ENCODE measurements at regions not wholly inside any gene's neighbourhood (a gene's known extent, or its start where the extent isn't known, plus 50 kb on each side); places are given as distances from the start of the nearest gene placed in this dataset.

GRCh38 chr11:95508219-95508890, 277.4 kb upstream of the SESN3 start:
- no peaks in the 10 kb centered on the region for H3K27me3 ChIP-seq (ENCODE audit: control insufficient read depth in 1 of 2, insufficient read depth in 2 of 2, low read length in 2 of 2)
- H3K4me3 ChIP-seq (ENCODE audit: low read depth in 1 of 2, low read length in 2 of 2): no peak overlapping the region
- peaks cover 14% of the 10 kb centered on the region for H3K4me1 ChIP-seq (ENCODE audit: insufficient read depth, low read length)
- no peaks in the 10 kb centered on the region for H3K36me3 ChIP-seq (ENCODE audit: insufficient read depth, low read length)
- no peak overlapping the region for H3K9ac ChIP-seq (ENCODE audit: low read length)
- H3K9me3 ChIP-seq (ENCODE audit: low read length): no peaks in the 10 kb centered on the region
- H3K27ac ChIP-seq (ENCODE audit: low read depth, low read length): no peak overlapping the region

GRCh38 chr11:95507794-95508193, 276.8 kb upstream of the SESN3 start:
- Histone ChIP-seq H3K27me3 (ENCODE audit: control insufficient read depth in 1 of 2, insufficient read depth in 2 of 2, low read length in 2 of 2) (no peaks in the 10 kb centered on the region), H3K9me3 (ENCODE audit: low read length) (no peaks in the 10 kb centered on the region), H3K27ac (ENCODE audit: low read depth, low read length) (no peak overlapping the region), H3K4me1 (ENCODE audit: insufficient read depth, low read length) (peaks cover 8% of the 10 kb centered on the region), H3K4me3 (ENCODE audit: low read depth in 1 of 2, low read length in 2 of 2) (no peak overlapping the region), H3K9ac (ENCODE audit: low read length) (no peak overlapping the region), H3K36me3 (ENCODE audit: insufficient read depth, low read length) (no peaks in the 10 kb centered on the region)

- H3K9ac ChIP-seq (ENCODE audit: low read length): no peak overlapping the region
- H3K4me3 ChIP-seq (ENCODE audit: low read depth in 1 of 2, low read length in 2 of 2): no peak overlapping the region
- no peak overlapping the region for H3K27ac ChIP-seq (ENCODE audit: low read depth, low read length)
- H3K36me3 ChIP-seq (ENCODE audit: insufficient read depth, low read length): no peaks in the 10 kb centered on the region
- H3K9me3 ChIP-seq (ENCODE audit: low read length): no peaks in the 10 kb centered on the region
- H3K4me1 ChIP-seq (ENCODE audit: insufficient read depth, low read length): no peaks in the 10 kb centered on the region
- H3K27me3 ChIP-seq (ENCODE audit: control insufficient read depth in 1 of 2, insufficient read depth in 2 of 2, low read length in 2 of 2): no peaks in the 10 kb centered on the region
Observed at GRCh38 chr11:95506777-95507176, 275.8 kb upstream of the SESN3 start.

GRCh38 chr11:95505927-95506426, 275.0 kb upstream of the SESN3 start:
- Histone ChIP-seq H3K27ac (ENCODE audit: low read depth, low read length) (no peak overlapping the region), H3K27me3 (ENCODE audit: control insufficient read depth in 1 of 2, insufficient read depth in 2 of 2, low read length in 2 of 2) (no peaks in the 10 kb centered on the region), H3K4me3 (ENCODE audit: low read depth in 1 of 2, low read length in 2 of 2) (no peak overlapping the region), H3K4me1 (ENCODE audit: insufficient read depth, low read length) (no peaks in the 10 kb centered on the region), H3K9ac (ENCODE audit: low read length) (no peak overlapping the region), H3K36me3 (ENCODE audit: insufficient read depth, low read length) (no peaks in the 10 kb centered on the region), H3K9me3 (ENCODE audit: low read length) (no peaks in the 10 kb centered on the region)

- H3K9ac ChIP-seq (ENCODE audit: low read length): no peak overlapping the region
- H3K27ac ChIP-seq (ENCODE audit: low read depth, low read length): no peak overlapping the region
- no peak overlapping the region for H3K4me3 ChIP-seq (ENCODE audit: low read depth in 1 of 2, low read length in 2 of 2)
- H3K4me1 ChIP-seq (ENCODE audit: insufficient read depth, low read length): no peaks in the 10 kb centered on the region
- no peaks in the 10 kb centered on the region for H3K27me3 ChIP-seq (ENCODE audit: control insufficient read depth in 1 of 2, insufficient read depth in 2 of 2, low read length in 2 of 2)
- H3K36me3 ChIP-seq (ENCODE audit: insufficient read depth, low read length): no peaks in the 10 kb centered on the region
- H3K9me3 ChIP-seq (ENCODE audit: low read length): no peaks in the 10 kb centered on the region
Observed at GRCh38 chr11:95503047-95503446, 272.0 kb upstream of the SESN3 start.

GRCh38 chr11:95502522-95502921, 271.5 kb upstream of the SESN3 start:
- Histone ChIP-seq H3K4me1 (ENCODE audit: insufficient read depth, low read length) (no peaks in the 10 kb centered on the region), H3K4me3 (ENCODE audit: low read depth in 1 of 2, low read length in 2 of 2) (no peak overlapping the region), H3K9me3 (ENCODE audit: low read length) (no peaks in the 10 kb centered on the region), H3K27me3 (ENCODE audit: control insufficient read depth in 1 of 2, insufficient read depth in 2 of 2, low read length in 2 of 2) (no peaks in the 10 kb centered on the region), H3K9ac (ENCODE audit: low read length) (no peak overlapping the region), H3K27ac (ENCODE audit: low read depth, low read length) (no peak overlapping the region), H3K36me3 (ENCODE audit: insufficient read depth, low read length) (no peaks in the 10 kb centered on the region)

- no peaks in the 10 kb centered on the region for H3K4me1 ChIP-seq (ENCODE audit: insufficient read depth, low read length)
- no peaks in the 10 kb centered on the region for H3K36me3 ChIP-seq (ENCODE audit: insufficient read depth, low read length)
- no peak overlapping the region for H3K9ac ChIP-seq (ENCODE audit: low read length)
- H3K4me3 ChIP-seq (ENCODE audit: low read depth in 1 of 2, low read length in 2 of 2): no peak overlapping the region
- no peak overlapping the region for H3K27ac ChIP-seq (ENCODE audit: low read depth, low read length)
- no peaks in the 10 kb centered on the region for H3K27me3 ChIP-seq (ENCODE audit: control insufficient read depth in 1 of 2, insufficient read depth in 2 of 2, low read length in 2 of 2)
- no peaks in the 10 kb centered on the region for H3K9me3 ChIP-seq (ENCODE audit: low read length)
Observed at GRCh38 chr11:95501761-95502266, 270.8 kb upstream of the SESN3 start.

GRCh38 chr11:95500466-95500865, 269.5 kb upstream of the SESN3 start:
- Histone ChIP-seq H3K27ac (ENCODE audit: low read depth, low read length) (no peak overlapping the region), H3K4me3 (ENCODE audit: low read depth in 1 of 2, low read length in 2 of 2) (no peak overlapping the region), H3K4me1 (ENCODE audit: insufficient read depth, low read length) (no peaks in the 10 kb centered on the region), H3K36me3 (ENCODE audit: insufficient read depth, low read length) (no peaks in the 10 kb centered on the region), H3K9ac (ENCODE audit: low read length) (no peak overlapping the region), H3K27me3 (ENCODE audit: control insufficient read depth in 1 of 2, insufficient read depth in 2 of 2, low read length in 2 of 2) (no peaks in the 10 kb centered on the region), H3K9me3 (ENCODE audit: low read length) (no peaks in the 10 kb centered on the region)

- Histone ChIP-seq H3K9me3 (ENCODE audit: low read length) (no peaks in the 10 kb centered on the region), H3K4me1 (ENCODE audit: insufficient read depth, low read length) (no peaks in the 10 kb centered on the region), H3K9ac (ENCODE audit: low read length) (no peak overlapping the region), H3K27me3 (ENCODE audit: control insufficient read depth in 1 of 2, insufficient read depth in 2 of 2, low read length in 2 of 2) (no peaks in the 10 kb centered on the region), H3K4me3 (ENCODE audit: low read depth in 1 of 2, low read length in 2 of 2) (no peak overlapping the region), H3K36me3 (ENCODE audit: insufficient read depth, low read length) (no peaks in the 10 kb centered on the region), H3K27ac (ENCODE audit: low read depth, low read length) (no peak overlapping the region)
Observed at GRCh38 chr11:95499516-95500135, 268.6 kb upstream of the SESN3 start.

- Histone ChIP-seq H3K27ac (ENCODE audit: low read depth, low read length) (no peak overlapping the region), H3K9ac (ENCODE audit: low read length) (no peak overlapping the region), H3K4me3 (ENCODE audit: low read depth in 1 of 2, low read length in 2 of 2) (no peak overlapping the region), H3K36me3 (ENCODE audit: insufficient read depth, low read length) (no peaks in the 10 kb centered on the region), H3K4me1 (ENCODE audit: insufficient read depth, low read length) (no peaks in the 10 kb centered on the region), H3K27me3 (ENCODE audit: control insufficient read depth in 1 of 2, insufficient read depth in 2 of 2, low read length in 2 of 2) (no peaks in the 10 kb centered on the region), H3K9me3 (ENCODE audit: low read length) (no peaks in the 10 kb centered on the region)
Observed at GRCh38 chr11:95498722-95499425, 267.9 kb upstream of the SESN3 start.

- Histone ChIP-seq H3K9me3 (ENCODE audit: low read length) (no peaks in the 10 kb centered on the region), H3K4me3 (ENCODE audit: low read depth in 1 of 2, low read length in 2 of 2) (no peak overlapping the region), H3K27me3 (ENCODE audit: control insufficient read depth in 1 of 2, insufficient read depth in 2 of 2, low read length in 2 of 2) (no peaks in the 10 kb centered on the region), H3K4me1 (ENCODE audit: insufficient read depth, low read length) (no peaks in the 10 kb centered on the region), H3K36me3 (ENCODE audit: insufficient read depth, low read length) (no peaks in the 10 kb centered on the region), H3K27ac (ENCODE audit: low read depth, low read length) (no peak overlapping the region), H3K9ac (ENCODE audit: low read length) (no peak overlapping the region)
Observed at GRCh38 chr11:95496901-95497300, 265.9 kb upstream of the SESN3 start.

Data from muscle layer of colon (tissue), 2 donors.